Endodermal cell (in vitro differentiated cells): ENCODE measurements at regions not wholly inside any gene's neighbourhood (a gene's known extent, or its start where the extent isn't known, plus 50 kb on each side); places are given as distances from the start of the nearest gene placed in this dataset.
A peak's percentile ranks its signal among the peaks of the same experiment; 100 is the strongest.
"Not testable (repeated sequence)": the region's sequence is repeated elsewhere in the genome, so short reads cannot be mapped to it uniquely, and the experiment has no call there.

Experiments used
- DNase-seq: peaks from one replicate; pipeline ENCODE4 v3.0.0-alpha.2; 2017
- H3K27ac ChIP-seq: 2 replicates; pipeline ENCODE4 v1.5.1; 2013; ENCODE audit warnings: mild to moderate bottlenecking, low read depth, low read length, moderate library complexity
- H3K27me3 ChIP-seq: 2 replicates; pipeline ENCODE4 v1.6.1; 2013; ENCODE audit warnings: mild to moderate bottlenecking, low read length, moderate library complexity; ENCODE audit not compliant: insufficient read depth, control insufficient read depth, poor library complexity, severe bottlenecking
- H3K36me3 ChIP-seq: 2 replicates; pipeline ENCODE4 v1.7.0; 2013; ENCODE audit warnings: mild to moderate bottlenecking, low read length, moderate library complexity; ENCODE audit not compliant: control insufficient read depth, insufficient read depth
- H3K4me1 ChIP-seq: one replicate; pipeline ENCODE4 v1.7.0; 2013; ENCODE audit warnings: low read length; ENCODE audit not compliant: control insufficient read depth, insufficient read depth
- H3K4me3 ChIP-seq: 2 replicates; pipeline ENCODE4 v1.5.1; 2013; ENCODE audit warnings: mild to moderate bottlenecking, low read length, moderate library complexity
- H3K9ac ChIP-seq: 2 replicates; pipeline ENCODE4 v1.6.1; 2013; ENCODE audit warnings: mild to moderate bottlenecking, low read length, moderate library complexity; ENCODE audit not compliant: poor library complexity, severe bottlenecking; ENCODE audit errors: extremely low read depth
- H3K9me3 ChIP-seq: 2 replicates; pipeline ENCODE4 v1.6.1; 2013; ENCODE audit warnings: mild to moderate bottlenecking, low read length, moderate library complexity; ENCODE audit not compliant: control insufficient read depth
- H3K27ac Mint-ChIP-seq: 2 replicates; pipeline ENCODE4 v1.8.0; 2020; ENCODE audit warnings: mixed read lengths
- H3K27me3 Mint-ChIP-seq: 2 replicates; pipeline ENCODE4 v1.8.0; 2021; ENCODE audit warnings: mild to moderate bottlenecking, mixed read lengths; ENCODE audit not compliant: insufficient read depth
- H3K36me3 Mint-ChIP-seq: 2 replicates; pipeline ENCODE4 v1.8.0; 2020; ENCODE audit warnings: low read depth, mixed read lengths
- H3K4me1 Mint-ChIP-seq: 2 replicates; pipeline ENCODE4 v1.8.0; 2020; ENCODE audit warnings: mixed read lengths
- H3K4me3 Mint-ChIP-seq: 2 replicates; pipeline ENCODE4 v1.8.0; 2020; ENCODE audit warnings: mild to moderate bottlenecking, moderate library complexity, mixed read lengths
- H3K9me3 Mint-ChIP-seq: 2 replicates; pipeline ENCODE4 v1.8.0; 2020; ENCODE audit warnings: mild to moderate bottlenecking, mixed read lengths
- WGBS, 2 experiments: methylation state at CpG; one replicate each; pipeline versions ENCODE4 v1.1.5 to v1.1.7; 2013; ENCODE audit warnings: missing lambda C conversion rate in 2 of 2, mixed read lengths in 1 of 2; ENCODE audit not compliant: insufficient coverage in 1 of 2, insufficient read length in 1 of 2; 5-methylcytosine and 5-hydroxymethylcytosine counted together
- TF ChIP-seq, protein P1 (sequence below): fragments of 200-600 bp; sonication (generic); conservative IDR thresholded peaks from 2 replicates; pipeline ENCODE4 v1.5.0; 2021; ENCODE audit warnings: antibody characterized with exemption, mild to moderate bottlenecking

- no peaks in the 10 kb centered on the region for H3K9me3 ChIP-seq
- H3K4me1 Mint-ChIP-seq = no peaks in the 10 kb centered on the region
- H3K36me3 ChIP-seq = no peaks in the 10 kb centered on the region
- WGBS, 2 experiments = 95 to 97% methylated on average over 20 to 27 of the region's 27 CpGs
- H3K27me3 Mint-ChIP-seq = peaks cover 27% of the 10 kb centered on the region
- H3K4me3 Mint-ChIP-seq = no peak overlapping the region
- no peak for DNase-seq
- peaks cover 27% of the 10 kb centered on the region for H3K27me3 ChIP-seq
- no peaks in the 10 kb centered on the region for H3K9me3 Mint-ChIP-seq
- H3K4me3 ChIP-seq = no peak overlapping the region
- H3K4me1 ChIP-seq = peaks cover 4% of the 10 kb centered on the region
- no peaks in the 10 kb centered on the region for H3K36me3 Mint-ChIP-seq
- TF ChIP-seq, protein P1, sequence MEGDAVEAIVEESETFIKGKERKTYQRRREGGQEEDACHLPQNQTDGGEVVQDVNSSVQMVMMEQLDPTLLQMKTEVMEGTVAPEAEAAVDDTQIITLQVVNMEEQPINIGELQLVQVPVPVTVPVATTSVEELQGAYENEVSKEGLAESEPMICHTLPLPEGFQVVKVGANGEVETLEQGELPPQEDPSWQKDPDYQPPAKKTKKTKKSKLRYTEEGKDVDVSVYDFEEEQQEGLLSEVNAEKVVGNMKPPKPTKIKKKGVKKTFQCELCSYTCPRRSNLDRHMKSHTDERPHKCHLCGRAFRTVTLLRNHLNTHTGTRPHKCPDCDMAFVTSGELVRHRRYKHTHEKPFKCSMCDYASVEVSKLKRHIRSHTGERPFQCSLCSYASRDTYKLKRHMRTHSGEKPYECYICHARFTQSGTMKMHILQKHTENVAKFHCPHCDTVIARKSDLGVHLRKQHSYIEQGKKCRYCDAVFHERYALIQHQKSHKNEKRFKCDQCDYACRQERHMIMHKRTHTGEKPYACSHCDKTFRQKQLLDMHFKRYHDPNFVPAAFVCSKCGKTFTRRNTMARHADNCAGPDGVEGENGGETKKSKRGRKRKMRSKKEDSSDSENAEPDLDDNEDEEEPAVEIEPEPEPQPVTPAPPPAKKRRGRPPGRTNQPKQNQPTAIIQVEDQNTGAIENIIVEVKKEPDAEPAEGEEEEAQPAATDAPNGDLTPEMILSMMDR = no peak
- H3K27ac Mint-ChIP-seq = no peak overlapping the region
- no peak overlapping the region for H3K27ac ChIP-seq
- H3K9ac ChIP-seq = no peak overlapping the region
Observed at GRCh38 chr5:1655496-1656270, 131.9 kb upstream of the LPCAT1 start.

DNA sequence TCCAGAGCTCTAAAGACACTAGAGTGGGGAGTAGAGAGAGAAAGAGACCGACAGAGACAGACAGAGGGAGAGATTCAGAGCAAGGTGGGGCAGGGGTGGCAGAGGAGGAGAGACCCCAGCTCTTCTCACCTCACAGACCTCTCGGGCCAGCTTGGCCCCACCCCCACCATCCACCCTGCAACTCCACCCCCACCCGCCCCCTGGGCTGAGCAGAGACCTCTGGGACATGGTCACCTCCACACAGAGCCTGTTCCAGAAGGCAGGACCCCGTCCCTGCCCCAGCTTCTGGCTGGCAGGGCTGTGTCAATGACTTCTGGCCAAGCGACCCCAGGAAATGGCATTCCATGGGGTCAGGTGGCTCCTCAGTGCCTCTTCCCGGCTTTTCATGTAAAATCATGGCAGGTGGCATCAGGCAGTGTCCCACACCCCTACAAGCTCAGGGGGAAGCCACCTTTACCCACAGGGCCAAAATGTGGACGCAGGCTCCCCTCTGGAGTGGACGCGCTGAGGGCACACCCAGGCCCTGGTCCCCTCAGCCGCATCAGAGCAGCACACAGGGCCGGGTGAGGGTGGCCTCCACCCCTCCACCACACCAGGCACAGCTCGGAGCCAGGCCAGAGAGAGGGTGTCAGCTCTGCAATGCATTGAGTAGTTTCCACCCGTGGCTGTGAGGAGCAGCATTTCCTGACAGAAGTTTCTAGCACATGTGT lies 131.2 kb upstream of the LPCAT1 start:
- no peaks in the 10 kb centered on the region for H3K9me3 ChIP-seq
- H3K27me3 Mint-ChIP-seq = peaks cover 31% of the 10 kb centered on the region
- peaks cover 4% of the 10 kb centered on the region for H3K4me1 ChIP-seq
- no peak overlapping the region for H3K4me3 Mint-ChIP-seq
- no peak overlapping the region for H3K27ac ChIP-seq
- WGBS, 2 experiments = 87 to 89% methylated on average over 3 to 11 of the region's 13 CpGs
- no peak overlapping the region for H3K9ac ChIP-seq
- peaks cover 27% of the 10 kb centered on the region for H3K27me3 ChIP-seq
- TF ChIP-seq, protein P1 = no peak
- H3K9me3 Mint-ChIP-seq = no peaks in the 10 kb centered on the region
- H3K4me1 Mint-ChIP-seq = no peaks in the 10 kb centered on the region
- DNase-seq = no peak
- H3K4me3 ChIP-seq = no peak overlapping the region
- H3K36me3 Mint-ChIP-seq = no peaks in the 10 kb centered on the region
- no peak overlapping the region for H3K27ac Mint-ChIP-seq
- no peaks in the 10 kb centered on the region for H3K36me3 ChIP-seq

GRCh38 chr5:1653698-1654651 lies 130.2 kb upstream of the LPCAT1 start:
- H3K4me1 ChIP-seq, H3K27ac ChIP-seq, H3K36me3 ChIP-seq, H3K4me1 Mint-ChIP-seq, H3K9me3 Mint-ChIP-seq, H3K4me3 ChIP-seq, H3K9me3 ChIP-seq, H3K27ac Mint-ChIP-seq, H3K9ac ChIP-seq, H3K36me3 Mint-ChIP-seq: not testable (repeated sequence)
- peaks cover 36% of the 10 kb centered on the region for H3K27me3 ChIP-seq
- Mint-ChIP-seq H3K27me3 (peaks cover 40% of the 10 kb centered on the region), H3K4me3 (peak overlapping the region; percentile 25)
- peak; percentile 76 for DNase-seq
- WGBS, 2 experiments = 8 to 18% methylated on average over 5 to 40 of the region's 60 CpGs
- TF ChIP-seq, protein P1 = peak; percentile 70
